ENCODE measurements at regions not wholly inside any gene's neighbourhood (a gene's known extent, or its start where the extent isn't known, plus 50 kb on each side); places are given as distances from the start of the nearest gene placed in this dataset.
"Not testable (repeated sequence)": the region's sequence is repeated elsewhere in the genome, so short reads cannot be mapped to it uniquely, and the experiment has no call there.

- Mint-ChIP-seq H3K9me3 (peaks cover 0 to 3% (median 0%) of the 10 kb centered on the region in 9 donors), H3K4me1 (no peaks in the 10 kb centered on the region), H3K36me3 (no peaks in the 10 kb centered on the region), H3K27me3 (peaks cover 0 to 10% (median 0%) of the 10 kb centered on the region in 5 donors), H3K4me3 (no peak overlapping the region), H3K27ac (no peak overlapping the region)
- DNase-seq, result no peak
- POLR2A ChIA-PET, result no interaction called here
- ATAC-seq, result no peak
Observed at GRCh38 chr12:32997471-32997870, 100.9 kb upstream of the PKP2 start.

GRCh38 chr12:32995623-32996022, 99.0 kb upstream of the PKP2 start:
- ATAC-seq (no peak), DNase-seq (no peak)
- Mint-ChIP-seq H3K4me3 (no peak overlapping the region), H3K27ac (no peak overlapping the region), H3K27me3 (peaks cover 0 to 15% (median 0%) of the 10 kb centered on the region in 5 donors), H3K36me3 (no peaks in the 10 kb centered on the region), H3K9me3 (peaks cover 0 to 3% (median 0%) of the 10 kb centered on the region in 9 donors), H3K4me1 (no peaks in the 10 kb centered on the region)
- POLR2A ChIA-PET, result no interaction called here

- no peaks in the 10 kb centered on the region for H3K36me3 Mint-ChIP-seq
- ATAC-seq, result no peak
- no peak overlapping the region for H3K4me3 Mint-ChIP-seq
- peaks cover 0 to 3% (median 0%) of the 10 kb centered on the region in 9 donors for H3K9me3 Mint-ChIP-seq
- peaks cover 0 to 15% (median 0%) of the 10 kb centered on the region in 5 donors for H3K27me3 Mint-ChIP-seq
- POLR2A ChIA-PET, result no interaction called here
- no peaks in the 10 kb centered on the region for H3K4me1 Mint-ChIP-seq
- no peak overlapping the region for H3K27ac Mint-ChIP-seq
- DNase-seq, result no peak
Observed at GRCh38 chr12:32993404-32993803, 96.8 kb upstream of the PKP2 start.

GRCh38 chr12:32989705-32990104, 93.1 kb upstream of the PKP2 start:
- no peak for ATAC-seq
- no peak for DNase-seq
- peaks cover 1 to 22% (median 4%) of the 10 kb centered on the region in 5 donors for H3K27me3 Mint-ChIP-seq
- no peaks in the 10 kb centered on the region for H3K4me1 Mint-ChIP-seq
- H3K27ac Mint-ChIP-seq, result no peak overlapping the region
- H3K9me3 Mint-ChIP-seq, result peaks cover 0 to 2% (median 0%) of the 10 kb centered on the region in 9 donors
- POLR2A ChIA-PET, result no interaction called here
- H3K36me3 Mint-ChIP-seq, result no peaks in the 10 kb centered on the region
- no peak overlapping the region for H3K4me3 Mint-ChIP-seq

- no peak for ATAC-seq
- H3K9me3 Mint-ChIP-seq, result peaks cover 0 to 3% (median 0%) of the 10 kb centered on the region in 9 donors
- DNase-seq, result no peak
- H3K27me3 Mint-ChIP-seq, result peaks cover 0 to 17% (median 6%) of the 10 kb centered on the region in 5 donors
- H3K4me1 Mint-ChIP-seq, result no peaks in the 10 kb centered on the region
- H3K36me3 Mint-ChIP-seq, result no peaks in the 10 kb centered on the region
- POLR2A ChIA-PET, result no interaction called here
- H3K4me3 Mint-ChIP-seq, result no peak overlapping the region
- no peak overlapping the region for H3K27ac Mint-ChIP-seq
Observed at GRCh38 chr12:32988982-32989381, 92.4 kb upstream of the PKP2 start.

GRCh38 chr12:32987512-32987911, 90.9 kb upstream of the PKP2 start:
- Mint-ChIP-seq H3K9me3 (peaks cover 0 to 3% (median 0%) of the 10 kb centered on the region in 9 donors), H3K27ac (no peak overlapping the region), H3K36me3 (no peaks in the 10 kb centered on the region), H3K4me3 (no peak overlapping the region), H3K4me1 (no peaks in the 10 kb centered on the region), H3K27me3 (peaks cover 0 to 24% (median 8%) of the 10 kb centered on the region in 5 donors)
- ATAC-seq (no peak), DNase-seq (no peak)
- POLR2A ChIA-PET, result no interaction called here

- Mint-ChIP-seq H3K9me3 (peaks cover 0 to 9% (median 0%) of the 10 kb centered on the region in 9 donors), H3K27ac (no peak overlapping the region), H3K4me1 (no peaks in the 10 kb centered on the region), H3K27me3 (peaks cover 0 to 31% (median 9%) of the 10 kb centered on the region in 5 donors), H3K36me3 (no peaks in the 10 kb centered on the region), H3K4me3 (no peak overlapping the region)
- POLR2A ChIA-PET, result no interaction called here
- DNase-seq, result no peak
- no peak for ATAC-seq
Observed at GRCh38 chr12:32983968-32984367, 87.4 kb upstream of the PKP2 start.

- ATAC-seq (no peak), DNase-seq (no peak)
- Mint-ChIP-seq H3K4me3 (no peak overlapping the region), H3K4me1 (no peaks in the 10 kb centered on the region), H3K9me3 (peaks cover 0 to 9% (median 0%) of the 10 kb centered on the region in 9 donors), H3K36me3 (no peaks in the 10 kb centered on the region), H3K27ac (no peak overlapping the region), H3K27me3 (peaks cover 0 to 31% (median 9%) of the 10 kb centered on the region in 5 donors)
- POLR2A ChIA-PET, result no interaction called here
Observed at GRCh38 chr12:32983332-32983731, 86.8 kb upstream of the PKP2 start.

- no peak overlapping the region for H3K27ac Mint-ChIP-seq
- peaks cover 0 to 9% (median 0%) of the 10 kb centered on the region in 9 donors for H3K9me3 Mint-ChIP-seq
- H3K27me3 Mint-ChIP-seq, result peaks cover 0 to 31% (median 8%) of the 10 kb centered on the region in 5 donors
- ATAC-seq (no peak), DNase-seq (no peak)
- POLR2A ChIA-PET, result no interaction called here
- no peak overlapping the region for H3K4me3 Mint-ChIP-seq
- H3K36me3 Mint-ChIP-seq, result no peaks in the 10 kb centered on the region
- no peaks in the 10 kb centered on the region for H3K4me1 Mint-ChIP-seq
Observed at GRCh38 chr12:32981139-32981538, 84.6 kb upstream of the PKP2 start.

GRCh38 chr12:32975122-32975521, 78.5 kb upstream of the PKP2 start:
- Mint-ChIP-seq H3K27me3 (peaks cover 0 to 4% (median 0%) of the 10 kb centered on the region in 5 donors), H3K9me3 (peaks cover 0 to 4% (median 0%) of the 10 kb centered on the region in 9 donors), H3K4me3 (no peak overlapping the region), H3K4me1 (no peaks in the 10 kb centered on the region), H3K27ac (no peak overlapping the region), H3K36me3 (no peaks in the 10 kb centered on the region)
- POLR2A ChIA-PET, result no interaction called here
- ATAC-seq (no peak), DNase-seq (no peak)

GRCh38 chr12:32970465-32971110, 74.0 kb upstream of the PKP2 start:
- Mint-ChIP-seq H3K36me3 (no peaks in the 10 kb centered on the region), H3K27ac (no peak overlapping the region), H3K9me3 (no peaks in the 10 kb centered on the region), H3K4me1 (no peaks in the 10 kb centered on the region), H3K4me3 (no peak overlapping the region), H3K27me3 (peaks cover 0 to 4% (median 0%) of the 10 kb centered on the region in 5 donors)
- no peak for ATAC-seq
- POLR2A ChIA-PET, result no interaction called here
- no peak for DNase-seq

- ATAC-seq (no peak), DNase-seq (no peak)
- Mint-ChIP-seq H3K4me3 (no peak overlapping the region), H3K36me3 (no peaks in the 10 kb centered on the region), H3K27me3 (peaks cover 0 to 2% (median 0%) of the 10 kb centered on the region in 5 donors), H3K9me3 (peaks cover 0 to 6% (median 2%) of the 10 kb centered on the region in 9 donors), H3K4me1 (no peaks in the 10 kb centered on the region), H3K27ac (no peak overlapping the region)
- POLR2A ChIA-PET, result no interaction called here
Observed at GRCh38 chr12:32964981-32965585, 68.5 kb upstream of the PKP2 start.

- H3K36me3 Mint-ChIP-seq, H3K4me3 Mint-ChIP-seq, H3K4me1 Mint-ChIP-seq, DNase-seq, ATAC-seq, POLR2A ChIA-PET, H3K9me3 Mint-ChIP-seq, H3K27me3 Mint-ChIP-seq: not testable (repeated sequence)
- peak overlapping the region in 1 of 10 donors; percentile 5 for H3K27ac Mint-ChIP-seq
Observed at GRCh38 chr12:32956418-32956817, 59.8 kb upstream of the PKP2 start.

GRCh38 chr12:32952681-32953080, 56.1 kb upstream of the PKP2 start:
- peaks cover 0 to 12% (median 3%) of the 10 kb centered on the region in 5 donors for H3K27me3 Mint-ChIP-seq
- POLR2A ChIA-PET, result no interaction called here
- H3K27ac Mint-ChIP-seq, result no peak overlapping the region
- no peaks in the 10 kb centered on the region for H3K4me1 Mint-ChIP-seq
- H3K9me3 Mint-ChIP-seq, result peaks cover 0 to 4% (median 0%) of the 10 kb centered on the region in 9 donors
- DNase-seq (no peak), ATAC-seq (no peak)
- H3K4me3 Mint-ChIP-seq, result no peak overlapping the region
- H3K36me3 Mint-ChIP-seq, result no peaks in the 10 kb centered on the region

All from naive thymus-derived CD8-positive, alpha-beta T cell (primary cell).